GM12878 (cell line): ENCODE measurements at regions not wholly inside any gene's neighbourhood (a gene's known extent, or its start where the extent isn't known, plus 50 kb on each side); places are given as distances from the start of the nearest gene placed in this dataset.
A peak's percentile ranks its signal among the peaks of the same experiment; 100 is the strongest.

Source experiments
- ATAC-seq: fragments of 200-7000 bp; cut with Tn5 transposase; 3 replicates; pipeline ENCODE4 v1.9.1; 2020; ENCODE audit warnings: mild to moderate bottlenecking, moderate library complexity
- BruUV-seq: library from RNA; stranded (reverse); fragments of 400-500 nt; replicated peaks from 2 replicates; lab custom pipeline; 2021; lab: Mats Ljungman, UMichigan
- CTCF ChIA-PET: fragments of 300-600 bp; sonication (Branson Sonifier 250); formaldehyde crosslinking; extraction: SDS; loops from one replicate; lab custom pipeline; 2021; ENCODE audit warnings: inconsistent platforms; lab: Yijun Ruan, JAX
- POLR2A ChIA-PET: fragments of 350-600 bp; formaldehyde crosslinking; extraction: SDS; loops from one replicate; lab custom pipeline; 2021; ENCODE audit warnings: inconsistent platforms; lab: Charles Lee
- RAD21 ChIA-PET: fragments of 300-600 bp; sonication (Branson Sonifier 250); formaldehyde crosslinking; loops from one replicate; lab custom pipeline; 2023; ENCODE audit warnings: antibody characterized with exemption; ENCODE audit not compliant: unreplicated experiment; lab: Charles Lee
- SMC1A ChIA-PET: fragments of 300-600 bp; sonication (Branson Sonifier 250); formaldehyde crosslinking; loops from one replicate; lab custom pipeline; 2023; ENCODE audit not compliant: unreplicated experiment, uncharacterized antibody; lab: Charles Lee
- DNase-seq: peaks from one replicate; pipeline ENCODE4 v3.0.0-alpha.2; 2011; ENCODE audit warnings: low read depth, low spot score
- FAIRE-seq: peaks from 3 replicates; lab custom pipeline; 2011; peaks lifted over from hg19 to GRCh38; lab: Jason Lieb, UNC
- H2AFZ ChIP-seq: 2 replicates; pipeline ENCODE4 v1.6.0; 2011; ENCODE audit warnings: low read depth, low read length, control low read depth; ENCODE audit not compliant: control insufficient read depth
- H3K27ac ChIP-seq: 2 replicates; pipeline ENCODE4 v1.5.1; 2011; ENCODE audit warnings: control low read depth; ENCODE audit not compliant: control insufficient read depth, insufficient read depth
- H3K27me3 ChIP-seq, 2 experiments: replicated peaks in 1 of 2; 2 replicates each; pipeline versions ENCODE4 v1.6.0 to v1.6.1; 2011; ENCODE audit warnings: low read length in 1 of 2; ENCODE audit not compliant: control insufficient read depth in 2 of 2, insufficient read depth in 2 of 2
- H3K36me3 ChIP-seq, 2 experiments: 2 replicates each; pipeline ENCODE4 v1.5.1; 2011; ENCODE audit warnings: low read length in 1 of 2; ENCODE audit not compliant: control insufficient read depth in 2 of 2, insufficient read depth in 2 of 2
- H3K4me1 ChIP-seq: 2 replicates; pipeline ENCODE4 v1.6.1; 2011; ENCODE audit warnings: mild to moderate bottlenecking, low read length, moderate library complexity, mixed read lengths; ENCODE audit not compliant: control insufficient read depth, insufficient read depth
- H3K4me2 ChIP-seq: 2 replicates; pipeline ENCODE4 v1.6.0; 2011; ENCODE audit warnings: control low read depth; ENCODE audit not compliant: control insufficient read depth, insufficient read depth
- H3K4me3 ChIP-seq: fragments of 200-600 bp; sonication (generic); 2 replicates; pipeline ENCODE4 v1.5.1; 2016
- H3K79me2 ChIP-seq: 2 replicates; pipeline ENCODE4 v1.6.0; 2011; ENCODE audit warnings: low read length; ENCODE audit not compliant: control insufficient read depth, insufficient read depth
- H3K9ac ChIP-seq: 2 replicates; pipeline ENCODE4 v1.8.0; 2011; ENCODE audit warnings: low read length, control low read depth, mixed read lengths; ENCODE audit not compliant: control insufficient read depth, insufficient read depth
- H3K9me3 ChIP-seq: replicated peaks from 3 replicates; pipeline ENCODE4 v1.5.1; 2011; ENCODE audit warnings: mild to moderate bottlenecking, low read length; ENCODE audit not compliant: control insufficient read depth, insufficient read depth
- H4K20me1 ChIP-seq: 2 replicates; pipeline ENCODE4 v1.6.0; 2011; ENCODE audit not compliant: control insufficient read depth, insufficient read depth
- ATF2 ChIP-seq: IDR thresholded peaks from 2 replicates; pipeline ENCODE4 v1.6.1; 2012; ENCODE audit warnings: low read length, inconsistent platforms
- EZH2 ChIP-seq: IDR thresholded peaks from 2 replicates; pipeline ENCODE4 v1.6.1; 2012; ENCODE audit warnings: low read depth, mild to moderate bottlenecking, control low read depth, inconsistent platforms, low read length, borderline replicate concordance; ENCODE audit not compliant: control insufficient read depth
- FOXM1 ChIP-seq: IDR thresholded peaks from 2 replicates; pipeline ENCODE4 v1.6.1; 2012; ENCODE audit warnings: low read depth, mild to moderate bottlenecking, inconsistent platforms, low read length, moderate library complexity
- HDAC2 ChIP-seq: fragments of 200-600 bp; sonication (generic); IDR thresholded peaks from 2 replicates; pipeline ENCODE4 v1.6.1; 2017
- MEF2B ChIP-seq: fragments of 450-650 bp; IDR thresholded peaks from 2 replicates; pipeline ENCODE4 v1.6.1; 2018; ENCODE audit warnings: mild to moderate bottlenecking, moderate library complexity; ENCODE audit not compliant: partially characterized antibody, poor library complexity, severe bottlenecking
- RELB ChIP-seq: fragments of 450-650 bp; IDR thresholded peaks from 2 replicates; pipeline ENCODE4 v1.6.1; 2017; ENCODE audit warnings: low read depth, mild to moderate bottlenecking, moderate library complexity
- SP1 ChIP-seq: IDR thresholded peaks from one replicate; pipeline ENCODE4 v1.6.1; 2011; ENCODE audit warnings: low read depth, low read length
- SREBF1 ChIP-seq: IDR thresholded peaks from 2 replicates; pipeline ENCODE4 v1.6.1; 2012; ENCODE audit warnings: mild to moderate bottlenecking, low read length
- STAT1 ChIP-seq: fragments of 450-650 bp; conservative IDR thresholded peaks from 2 replicates; pipeline ENCODE4 v1.6.1; 2014; ENCODE audit warnings: antibody characterized with exemption, mild to moderate bottlenecking
- TARDBP ChIP-seq: IDR thresholded peaks from 2 replicates; pipeline ENCODE4 v1.6.1; 2016; ENCODE audit warnings: borderline replicate concordance
- TBL1XR1 ChIP-seq: IDR thresholded peaks from 2 replicates; pipeline ENCODE4 v1.6.1; 2012; ENCODE audit warnings: low read depth, low read length, improper control_type of control experiment
- TCF3 ChIP-seq: IDR thresholded peaks from 2 replicates; pipeline ENCODE4 v1.6.1; 2012; ENCODE audit warnings: low read depth, mild to moderate bottlenecking, low read length, borderline replicate concordance; ENCODE audit not compliant: insufficient read depth
- WGBS: methylation state at CpG from one replicate; pipeline ENCODE4 v1.1.6; 2016; ENCODE audit warnings: low lambda C conversion rate; ENCODE audit not compliant: insufficient replicate concordance, insufficient coverage; ENCODE audit errors: missing lambda C conversion rate; 5-methylcytosine and 5-hydroxymethylcytosine counted together
- in situ Hi-C: fragments of 300-500 bp; cut with MboI; formaldehyde crosslinking; loops from 9 replicates; pipeline ENCODE4 v1.14.3; 2018; ENCODE audit warnings: mixed read lengths
- intact Hi-C: fragments of 100-400 bp; cut with micrococcal nuclease; formaldehyde crosslinking; loops from one replicate; pipeline ENCODE4 v1.14.2; 2022; ENCODE audit not compliant: unreplicated experiment
- TF ChIP-seq, protein P1 (sequence below): fragments of 450-650 bp; conservative IDR thresholded peaks from 2 replicates; pipeline ENCODE4 v1.6.1; 2017; ENCODE audit warnings: mild to moderate bottlenecking, moderate library complexity

DNA sequence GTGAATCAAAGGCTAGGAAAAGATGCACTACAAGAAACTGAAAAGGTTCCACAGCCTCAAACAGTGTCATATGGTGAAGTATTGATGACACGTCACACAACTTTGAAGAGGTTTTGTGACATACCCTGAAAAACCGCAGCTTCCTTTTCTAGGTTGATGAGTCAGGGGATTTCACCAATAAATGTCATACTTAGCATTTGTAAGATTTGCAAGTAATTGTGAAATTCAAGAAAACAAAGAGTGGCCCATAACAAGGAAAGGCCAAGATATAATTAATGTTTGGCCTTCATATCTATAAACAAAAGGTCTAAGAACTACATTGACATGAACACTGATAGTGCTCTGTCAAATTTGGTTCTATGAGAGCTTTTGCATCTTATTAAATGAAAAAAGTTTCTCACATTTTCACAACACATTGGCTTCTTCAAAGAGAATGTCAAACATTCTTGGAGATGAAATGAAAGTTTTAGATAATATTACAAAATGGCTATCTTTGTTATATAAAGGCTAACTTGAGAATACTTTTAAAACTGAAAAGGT lies 62.0 kb upstream of the NAMPT start:
- H3K36me3 ChIP-seq: no peaks in the 10 kb centered on the region
- H3K27me3 ChIP-seq: no peaks in the 10 kb centered on the region
- WGBS: 4% methylated on average over 2 of the region's 2 CpGs
- BruUV-seq: no TSS peak
- H3K4me2 ChIP-seq: peak overlapping the region; percentile 65
- ChIA-PET SMC1A (interaction anchor here (0.6 to 6.3 kb wide), 20 partner anchors 10 to 275 kb away, joined by 3 to 60 read pairs (median 5); partner anchors contain the start of gene NAMPT), RAD21 (interaction anchor here (0.9 to 5.6 kb wide), 16 partner anchors 12 to 238 kb away, joined by 3 to 87 read pairs (median 7); partner anchors contain the start of gene NAMPT), POLR2A (interaction anchor here (1.1 to 6.3 kb wide), 5 partner anchors 12 to 235 kb away, joined by 3 to 47 read pairs (median 4); partner anchors contain the start of gene NAMPT), CTCF (interaction anchor here (0.5 to 3.2 kb wide), 9 partner anchors 11 to 1312 kb away, joined by 3 to 20 read pairs (median 3); partner anchors contain the start of gene NAMPT)
- H3K9me3 ChIP-seq: peaks cover 16% of the 10 kb centered on the region; the same call in 2 of the 3 replicates
- no peaks in the 10 kb centered on the region for H3K79me2 ChIP-seq
- no peak overlapping the region; the same call in 1 of the 2 replicates for H3K9ac ChIP-seq
- peak; percentile 86 for ATAC-seq
- intact Hi-C loops (loop anchor here (1.0 to 5.0 kb wide), 4 partner anchors 60 to 169 kb away; no protein-coding TSS in a partner anchor), in situ Hi-C loops (no loop called here)
- FAIRE-seq: peak; percentile 81
- H2AFZ ChIP-seq: peak overlapping the region; percentile 64; the same call in 1 of the 2 replicates
- H3K4me1 ChIP-seq: peaks cover 20% of the 10 kb centered on the region
- H3K27ac ChIP-seq: peak overlapping the region; percentile 80
- H3K4me3 ChIP-seq: no peak overlapping the region
- DNase-seq: peak; percentile 92
- H4K20me1 ChIP-seq: no peaks in the 10 kb centered on the region
- TF ChIP-seq SREBF1: no peak
- no peak for TF ChIP-seq STAT1
- peak; percentile 92 for TF ChIP-seq RELB
- peak; percentile 98 for TF ChIP-seq ATF2
- TF ChIP-seq TBL1XR1: peak; percentile 88; the same call in 1 of the 2 replicates
- no peak for TF ChIP-seq HDAC2
- peak; percentile 79 for TF ChIP-seq MEF2B
- no peak for TF ChIP-seq TCF3
- TF ChIP-seq, protein P1, sequence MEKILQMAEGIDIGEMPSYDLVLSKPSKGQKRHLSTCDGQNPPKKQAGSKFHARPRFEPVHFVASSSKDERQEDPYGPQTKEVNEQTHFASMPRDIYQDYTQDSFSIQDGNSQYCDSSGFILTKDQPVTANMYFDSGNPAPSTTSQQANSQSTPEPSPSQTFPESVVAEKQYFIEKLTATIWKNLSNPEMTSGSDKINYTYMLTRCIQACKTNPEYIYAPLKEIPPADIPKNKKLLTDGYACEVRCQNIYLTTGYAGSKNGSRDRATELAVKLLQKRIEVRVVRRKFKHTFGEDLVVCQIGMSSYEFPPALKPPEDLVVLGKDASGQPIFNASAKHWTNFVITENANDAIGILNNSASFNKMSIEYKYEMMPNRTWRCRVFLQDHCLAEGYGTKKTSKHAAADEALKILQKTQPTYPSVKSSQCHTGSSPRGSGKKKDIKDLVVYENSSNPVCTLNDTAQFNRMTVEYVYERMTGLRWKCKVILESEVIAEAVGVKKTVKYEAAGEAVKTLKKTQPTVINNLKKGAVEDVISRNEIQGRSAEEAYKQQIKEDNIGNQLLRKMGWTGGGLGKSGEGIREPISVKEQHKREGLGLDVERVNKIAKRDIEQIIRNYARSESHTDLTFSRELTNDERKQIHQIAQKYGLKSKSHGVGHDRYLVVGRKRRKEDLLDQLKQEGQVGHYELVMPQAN: no peak
- no peak for TF ChIP-seq EZH2
- peak; percentile 94 for TF ChIP-seq FOXM1
- peak; percentile 65 for TF ChIP-seq SP1
- TF ChIP-seq TARDBP: peak; percentile 36; the same call in 1 of the 2 replicates
